ENCODE measurements at regions not wholly inside any gene's neighbourhood (a gene's known extent, or its start where the extent isn't known, plus 50 kb on each side); places are given as distances from the start of the nearest gene placed in this dataset.

GRCh38 chr13:74218291-74218690 is 84.1 kb upstream of the KLF12 start:
- FAIRE-seq (no peak), ATAC-seq (no peak), DNase-seq (ENCODE audit: extremely low read depth in 1 of 4, low spot score in 3 of 4) (no peak)
- Histone ChIP-seq H3K4me2 (ENCODE audit: insufficient read depth, low read length) (no peak overlapping the region), H3K36me3 (ENCODE audit: control insufficient read depth, insufficient read depth, low read length) (no peaks in the 10 kb centered on the region), H3K79me2 (ENCODE audit: control insufficient read depth, insufficient read depth, low read length) (no peaks in the 10 kb centered on the region), H3K9me3 (replicated peaks; ENCODE audit: control insufficient read depth, insufficient read depth, low read depth, low read length) (no peaks in the 10 kb centered on the region), H3K9ac (ENCODE audit: insufficient read depth in 1 of 2, low read depth in 2 of 2, low read length in 2 of 2) (no peak overlapping the region), H4K20me1 (replicated peaks; ENCODE audit: control insufficient read depth, insufficient read depth, low read length) (no peaks in the 10 kb centered on the region), H3K4me1 (replicated peaks in 1 of 2; ENCODE audit: control insufficient read depth in 2 of 2, insufficient read depth in 2 of 2, low read length in 2 of 2) (no peaks in the 10 kb centered on the region), H3K9me1 (ENCODE audit: control insufficient read depth, insufficient read depth, low read length) (no peaks in the 10 kb centered on the region), H3K4me3 (no peak overlapping the region), H3K27ac (ENCODE audit: extremely low read depth, low read depth, low read length) (no peak overlapping the region), H3K27me3 (ENCODE audit: control insufficient read depth in 2 of 2, insufficient read depth in 2 of 2, low read length in 2 of 2) (no peaks in the 10 kb centered on the region), H2AFZ (ENCODE audit: low read depth, low read length) (no peak overlapping the region)
- intact Hi-C loops (cut with micrococcal nuclease) (no loop called here), in situ Hi-C loops (cut with MboI) (no loop called here)
- CTCF ChIA-PET (ENCODE audit: low intra/inter-chr PET ratio): no interaction called here
- no TSS peak for BruUV-seq (replicated peaks)
- TF ChIP-seq ELF4 (CRISPR knock-in tag; IDR thresholded peaks at IDR 0.05): no peak
- no peak for TF ChIP-seq ETV6 (IDR thresholded peaks at IDR 0.05; ENCODE audit: borderline replicate concordance in 1 of 2, low read depth in 2 of 2, low read length in 1 of 2)
- no peak for TF ChIP-seq ETV6 (CRISPR knock-in tag; IDR thresholded peaks at IDR 0.05; ENCODE audit: borderline replicate concordance)
- TF ChIP-seq SUPT5H (IDR thresholded peaks at IDR 0.05): no peak
- no peak for TF ChIP-seq DLX4 (CRISPR knock-in tag; IDR thresholded peaks at IDR 0.05)
- TF ChIP-seq PHF8 (IDR thresholded peaks at IDR 0.05; ENCODE audit: borderline replicate concordance, low read length): no peak
- TF ChIP-seq ZNF785 (CRISPR knock-in tag; IDR thresholded peaks at IDR 0.05): no peak
- TF ChIP-seq ZNF408 (CRISPR knock-in tag; IDR thresholded peaks at IDR 0.05; ENCODE audit: low read depth): no peak
- TF ChIP-seq TAL1 (IDR thresholded peaks at IDR 0.05): no peak
- no peak for TF ChIP-seq ARID4B (CRISPR knock-in tag; IDR thresholded peaks at IDR 0.05)
- TF ChIP-seq PTRF (tag; IDR thresholded peaks at IDR 0.05): no peak
- no peak for TF ChIP-seq IRF9 (tag; IDR thresholded peaks at IDR 0.05)
- WGBS (ENCODE audit: insufficient coverage, low coverage, missing lambda C conversion rate): 0% methylated on average over 6 of the region's 7 CpGs
- POLR2A ChIA-PET: no interaction called here

Measured in K562 (cell line).